Stomach (tissue), 8 donors: ENCODE measurements at regions not wholly inside any gene's neighbourhood (a gene's known extent, or its start where the extent isn't known, plus 50 kb on each side); places are given as distances from the start of the nearest gene placed in this dataset.
"Not testable (repeated sequence)": the region's sequence is repeated elsewhere in the genome, so short reads cannot be mapped to it uniquely, and the experiment has no call there.

Experiments used
- DNase-seq, 2 donors: peaks; one replicate each; pipeline versions ENCODE4 v3.0.0 to v3.0.0-alpha.2; 2013 to 2019
- H3K27ac ChIP-seq, 5 donors: fragments of 200-600 bp in 4 of 5; sonication (generic) in 4 of 5; one replicate each; pipeline ENCODE4 v1.5.1; 2013 to 2019; ENCODE audit warnings: mild to moderate bottlenecking in 1 of 5, moderate library complexity in 1 of 5
- H3K27me3 ChIP-seq, 3 donors: fragments of 200-600 bp; sonication (generic); one replicate each; pipeline ENCODE4 v1.5.1; 2017 to 2019; ENCODE audit warnings: mixed run types in 1 of 3
- H3K36me3 ChIP-seq, 4 donors: fragments of 200-600 bp; sonication (generic); 1 replicate in 3 of 4; 2 replicates in 1 of 4; pipeline ENCODE4 v1.5.1; 2016 to 2019
- H3K4me1 ChIP-seq, 4 donors: fragments of 200-600 bp; sonication (generic); one replicate each; pipeline ENCODE4 v1.5.1; 2016 to 2019
- H3K4me3 ChIP-seq, 4 donors: fragments of 200-600 bp; sonication (generic) in 3 of 4; one replicate each; pipeline ENCODE4 v1.5.1; 2016 to 2019; ENCODE audit warnings: mild to moderate bottlenecking in 1 of 4
- H3K9me3 ChIP-seq, 4 donors: fragments of 200-600 bp; sonication (generic); one replicate each; pipeline ENCODE4 v1.5.1; 2016 to 2019
- EP300 ChIP-seq: sonication (generic); formaldehyde crosslinking; IDR thresholded peaks from one replicate; pipeline ENCODE4 v1.6.1; 2017; ENCODE audit warnings: antibody characterized with exemption
- POLR2A ChIP-seq, 4 donors: fragments of 450-650 bp; IDR thresholded peaks; one replicate each; pipeline ENCODE4 v1.6.1; 2016; ENCODE audit warnings: antibody characterized with exemption in 4 of 4, control low read depth in 2 of 4, mild to moderate bottlenecking in 1 of 4, moderate library complexity in 1 of 4
- POLR2AphosphoS5 ChIP-seq, 3 donors: sonication (generic); formaldehyde crosslinking; IDR thresholded peaks; one replicate each; pipeline ENCODE4 v1.6.1; 2016; ENCODE audit warnings: antibody characterized with exemption in 3 of 3
- WGBS, 5 donors: extraction: QIAGEN DNeasy Blood & Tissue Kit in 3 of 5; methylation state at CpG; one replicate each; pipeline versions ENCODE4 v1.1.5 to v1.1.7; 2013 to 2018; 5-methylcytosine and 5-hydroxymethylcytosine counted together
- intact Hi-C: fragments of 100-400 bp; cut with DNase I; formaldehyde crosslinking; loops from one replicate; pipeline ENCODE4 v1.15.1; 2023; ENCODE audit warnings: low total_unique reads
- TF ChIP-seq, protein P1 (sequence below), 7 experiments: fragments of 450-650 bp in 4 of 7; fragments of 200-600 bp in 3 of 7; sonication (generic) in 3 of 7; IDR thresholded peaks; one replicate each; pipeline ENCODE4 v1.5.1; 2016 to 2019; ENCODE audit warnings: antibody characterized with exemption in 7 of 7, control low read depth in 2 of 7, mild to moderate bottlenecking in 1 of 7
- donor health status: healthy with polysubstance abuse.
- donor health status: Bipolar disorder and iron deficiency.
- donor health status: healthy.

DNA sequence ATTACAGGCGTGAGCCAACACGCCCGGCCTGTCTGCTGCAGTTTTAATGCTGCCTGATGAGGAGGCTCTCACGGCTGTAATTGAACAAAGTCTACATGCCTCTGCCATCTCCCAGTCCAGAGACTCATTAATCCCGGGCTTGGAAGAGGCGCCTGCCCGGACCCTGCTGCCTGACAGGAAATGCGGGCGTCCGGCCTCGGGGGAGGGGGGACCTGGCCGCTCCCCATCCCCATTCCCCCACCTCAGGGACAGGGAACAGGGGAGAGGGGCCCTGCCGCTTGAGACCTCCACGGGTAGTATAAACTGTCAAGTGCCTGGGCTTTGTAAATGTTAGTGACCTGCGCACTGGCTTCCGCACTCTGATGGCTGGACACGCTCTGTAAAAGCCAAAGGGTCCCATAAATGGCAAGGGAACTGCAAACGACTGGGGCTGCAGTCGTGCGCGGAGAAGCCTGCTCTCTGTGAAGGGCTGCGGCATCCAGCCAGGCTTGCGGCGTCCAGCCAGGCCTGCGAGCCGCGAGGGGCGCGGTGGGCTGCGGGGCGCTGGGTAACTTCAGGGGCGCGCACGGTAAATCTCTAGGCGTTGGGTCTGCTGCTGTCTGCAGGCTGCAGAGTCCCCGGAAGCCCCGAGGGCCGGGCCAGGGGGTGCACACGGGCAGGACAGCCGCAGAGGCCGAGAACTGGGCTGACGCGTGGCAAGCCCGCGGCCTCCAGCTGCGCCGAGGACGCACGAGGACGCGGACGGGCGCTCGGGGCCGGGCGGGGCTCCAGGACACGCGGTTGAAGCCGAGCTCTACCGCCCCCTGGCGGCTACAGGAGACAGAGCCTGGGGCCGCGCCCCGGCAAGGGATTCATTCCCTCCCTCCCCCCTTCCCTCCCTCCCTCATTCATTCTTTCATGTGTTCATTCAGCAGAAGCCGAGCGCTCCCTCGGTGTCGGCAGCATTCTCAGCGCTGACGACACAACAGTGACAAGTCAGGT, 78.4 kb downstream of the KCNJ18 start:
- H3K9me3 ChIP-seq, H3K4me3 ChIP-seq, H3K27me3 ChIP-seq, H3K36me3 ChIP-seq, DNase-seq, intact Hi-C loops, H3K4me1 ChIP-seq: not testable (repeated sequence)
- WGBS, 5 donors, result 21 to 56% (median 26%) methylated on average over 7 to 35 of the region's 70 CpGs
- H3K27ac ChIP-seq, result peak overlapping the region in 1 of 5 donors; percentile 34

DNA sequence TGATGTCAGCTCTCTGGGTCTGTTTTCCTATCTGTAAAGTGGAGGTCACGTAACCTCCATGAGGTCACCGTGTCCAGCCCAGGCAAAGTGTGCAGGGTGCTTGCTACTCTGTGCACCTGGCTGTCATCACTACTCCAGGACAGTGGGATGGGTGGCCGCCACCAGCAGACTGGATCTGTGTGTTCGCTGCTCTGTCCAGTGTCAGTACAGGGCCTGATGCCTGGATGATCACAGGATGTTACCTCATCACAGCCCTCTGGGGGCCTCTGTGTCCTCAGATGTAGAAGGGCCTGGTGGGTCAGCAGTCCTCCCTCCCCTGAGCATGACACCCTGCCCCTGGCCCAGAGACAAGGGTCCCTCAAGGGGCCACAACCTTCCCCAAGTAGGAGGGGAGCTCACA, 80.0 kb downstream of the KCNJ18 start:
- WGBS, 5 donors, result 63 to 71% (median 69%) methylated on average over 4 of the region's 4 CpGs; no CpG with 5 or more reads in 1 of the 5 donors
- Histone ChIP-seq H3K4me3 (no peak overlapping the region), H3K27ac (no peak overlapping the region), H3K36me3 (no peaks in the 10 kb centered on the region), H3K9me3 (no peaks in the 10 kb centered on the region), H3K4me1 (no peaks in the 10 kb centered on the region), H3K27me3 (peaks cover 0 to 5% (median 0%) of the 10 kb centered on the region in 3 donors)
- no peak for TF ChIP-seq POLR2A (IDR thresholded peaks at IDR 0.05)
- TF ChIP-seq POLR2AphosphoS5 (IDR thresholded peaks at IDR 0.05), result no peak
- TF ChIP-seq EP300, result no peak
- TF ChIP-seq, protein P1, sequence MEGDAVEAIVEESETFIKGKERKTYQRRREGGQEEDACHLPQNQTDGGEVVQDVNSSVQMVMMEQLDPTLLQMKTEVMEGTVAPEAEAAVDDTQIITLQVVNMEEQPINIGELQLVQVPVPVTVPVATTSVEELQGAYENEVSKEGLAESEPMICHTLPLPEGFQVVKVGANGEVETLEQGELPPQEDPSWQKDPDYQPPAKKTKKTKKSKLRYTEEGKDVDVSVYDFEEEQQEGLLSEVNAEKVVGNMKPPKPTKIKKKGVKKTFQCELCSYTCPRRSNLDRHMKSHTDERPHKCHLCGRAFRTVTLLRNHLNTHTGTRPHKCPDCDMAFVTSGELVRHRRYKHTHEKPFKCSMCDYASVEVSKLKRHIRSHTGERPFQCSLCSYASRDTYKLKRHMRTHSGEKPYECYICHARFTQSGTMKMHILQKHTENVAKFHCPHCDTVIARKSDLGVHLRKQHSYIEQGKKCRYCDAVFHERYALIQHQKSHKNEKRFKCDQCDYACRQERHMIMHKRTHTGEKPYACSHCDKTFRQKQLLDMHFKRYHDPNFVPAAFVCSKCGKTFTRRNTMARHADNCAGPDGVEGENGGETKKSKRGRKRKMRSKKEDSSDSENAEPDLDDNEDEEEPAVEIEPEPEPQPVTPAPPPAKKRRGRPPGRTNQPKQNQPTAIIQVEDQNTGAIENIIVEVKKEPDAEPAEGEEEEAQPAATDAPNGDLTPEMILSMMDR (IDR thresholded peaks at IDR 0.05), result no peak
- intact Hi-C loops, result no loop called here
- no peak for DNase-seq

DNA sequence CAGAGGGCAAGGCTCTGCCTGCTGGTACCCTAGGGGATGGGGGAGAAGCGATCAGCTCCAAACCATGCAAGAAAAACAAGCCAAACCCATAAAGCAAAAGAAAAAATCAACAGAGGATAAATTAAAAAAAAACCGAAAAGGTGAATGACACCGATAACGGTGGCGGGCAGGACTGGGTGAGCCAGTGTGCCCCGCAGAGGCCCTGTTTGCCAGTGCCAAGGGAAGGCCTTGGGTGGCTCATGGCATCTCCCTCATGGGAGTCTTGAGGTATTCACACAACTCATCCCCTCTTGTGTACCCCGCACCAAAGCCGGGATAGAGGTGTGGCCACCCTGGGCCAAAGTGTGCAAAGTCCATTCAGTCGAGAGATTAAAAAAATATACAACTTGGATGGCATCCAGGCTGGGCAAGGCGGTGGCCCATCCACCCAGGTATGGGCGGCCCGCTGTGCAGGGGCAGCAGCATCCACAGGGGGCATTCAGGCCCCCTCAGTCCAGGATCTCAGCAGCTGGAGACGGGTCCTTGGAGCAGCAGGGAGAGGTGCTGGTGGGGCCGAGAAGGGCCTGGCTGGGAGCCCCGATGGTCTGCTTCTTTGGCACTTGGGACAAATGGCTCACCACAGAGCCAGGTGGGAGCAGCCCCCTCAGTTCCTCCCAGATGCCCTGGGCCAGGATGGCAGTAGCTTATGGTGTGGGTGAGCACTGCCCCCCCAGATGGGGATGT, 80.8 kb downstream of the KCNJ18 start:
- H3K4me3 ChIP-seq, H3K4me1 ChIP-seq, H3K27ac ChIP-seq, H3K36me3 ChIP-seq, intact Hi-C loops, H3K27me3 ChIP-seq, DNase-seq, H3K9me3 ChIP-seq: not testable (repeated sequence)
- 74 to 82% (median 76%) methylated on average over 14 to 15 of the region's 15 CpGs for WGBS, 5 donors

DNA sequence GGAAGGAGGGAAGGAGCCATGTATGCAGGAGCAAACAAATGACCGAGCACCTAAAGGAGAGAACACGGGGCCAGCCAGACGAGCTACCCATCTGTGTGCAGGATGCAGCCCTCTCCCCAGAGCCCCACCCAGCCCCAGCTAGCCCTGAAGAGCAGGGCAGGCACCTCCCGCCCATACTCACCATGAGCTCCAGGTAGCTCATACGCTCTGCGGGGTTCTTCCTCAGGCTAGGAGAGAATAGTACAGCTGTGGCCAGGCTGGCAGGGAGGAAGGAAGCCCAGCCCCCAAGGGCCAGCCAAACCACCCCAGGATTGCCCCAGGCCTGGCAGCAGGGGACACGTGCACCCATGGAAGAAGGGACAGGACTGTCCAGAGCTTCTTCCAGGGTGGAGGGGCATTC, 81.9 kb downstream of the KCNJ18 start:
- Histone ChIP-seq H3K36me3 (no peaks in the 10 kb centered on the region), H3K27me3 (peaks cover 0 to 5% (median 0%) of the 10 kb centered on the region in 3 donors), H3K9me3 (peaks cover 0 to 7% (median 2%) of the 10 kb centered on the region in 4 donors), H3K4me1 (no peaks in the 10 kb centered on the region), H3K4me3 (no peak overlapping the region), H3K27ac (no peak overlapping the region)
- TF ChIP-seq POLR2A (IDR thresholded peaks at IDR 0.05) (no peak), EP300 (no peak), POLR2AphosphoS5 (IDR thresholded peaks at IDR 0.05) (no peak)
- TF ChIP-seq, protein P1 (IDR thresholded peaks at IDR 0.05), result no peak
- DNase-seq, result no peak
- 70 to 88% (median 77%) methylated on average over 4 to 7 of the region's 7 CpGs for WGBS, 5 donors
- intact Hi-C loops, result no loop called here

DNA sequence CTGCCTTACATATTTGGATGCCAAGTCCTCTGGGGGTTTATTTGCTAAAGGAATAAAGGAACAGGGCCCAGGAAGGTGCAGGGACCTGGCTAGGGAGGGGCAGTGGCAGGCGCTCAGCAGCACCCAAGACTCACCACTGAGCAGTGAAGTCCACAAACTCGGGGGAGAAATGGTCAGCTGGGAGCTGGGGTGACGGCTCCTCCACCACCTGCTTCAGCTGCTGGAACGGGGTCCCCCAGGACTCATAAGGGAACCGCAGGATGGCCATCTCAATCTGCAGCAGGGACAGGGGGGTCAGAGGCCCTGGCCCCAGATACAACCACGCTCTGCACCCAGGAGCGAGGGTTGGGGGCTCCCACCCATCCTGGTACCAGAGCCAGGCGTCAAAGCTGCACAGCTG, 83.2 kb downstream of the KCNJ18 start:
- intact Hi-C loops, DNase-seq, H3K36me3 ChIP-seq, H3K4me3 ChIP-seq, H3K27me3 ChIP-seq, H3K27ac ChIP-seq, H3K9me3 ChIP-seq, H3K4me1 ChIP-seq: not testable (repeated sequence)
- 45 to 78% (median 65%) methylated on average over 4 to 8 of the region's 8 CpGs for WGBS, 5 donors

DNA sequence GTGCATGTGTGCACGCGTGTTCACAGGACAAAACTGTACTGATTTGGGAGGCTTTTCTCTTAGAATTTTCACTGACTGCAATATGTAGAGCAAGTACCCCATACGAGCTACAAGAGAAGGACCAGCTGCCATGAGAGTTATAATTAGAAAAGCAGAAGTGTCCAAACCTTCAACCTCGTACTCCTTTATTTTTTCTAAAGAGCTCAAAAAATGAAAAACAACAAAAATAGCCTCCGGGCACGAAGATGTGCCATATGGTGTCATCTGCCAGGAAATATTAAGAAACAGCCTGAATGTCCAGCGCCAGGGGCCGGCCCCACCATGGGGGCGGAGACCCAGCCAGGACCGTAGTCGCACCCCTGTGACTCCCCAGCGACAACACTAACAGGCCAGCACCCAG, 84.6 kb downstream of the KCNJ18 start:
- WGBS, 5 donors, result 82 to 91% (median 85%) methylated on average over 10 to 12 of the region's 12 CpGs

DNA sequence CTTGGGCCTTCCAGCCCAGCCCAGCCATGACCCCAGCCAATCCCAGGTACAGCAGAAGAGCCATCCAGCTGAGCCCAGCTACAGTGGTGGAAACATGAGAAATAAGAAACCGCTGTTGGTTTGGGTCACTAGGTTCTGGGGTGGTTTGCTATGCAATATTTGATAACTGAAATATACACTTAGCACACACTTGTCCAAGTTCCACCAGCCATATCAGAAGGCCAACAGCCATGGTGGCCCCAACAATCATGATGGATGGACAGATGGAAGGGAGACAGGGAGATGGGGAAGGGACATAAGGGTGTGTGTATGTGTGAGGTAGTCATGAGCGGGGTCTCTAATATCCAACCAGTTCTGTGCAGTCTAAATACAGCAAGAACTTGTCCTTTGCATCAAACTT, 86.5 kb downstream of the KCNJ18 start:
- H3K36me3 ChIP-seq, H3K27me3 ChIP-seq, H3K27ac ChIP-seq, H3K4me3 ChIP-seq, H3K4me1 ChIP-seq, DNase-seq, H3K9me3 ChIP-seq, intact Hi-C loops: not testable (repeated sequence)
- 61 to 85% (median 65%) methylated on average over 2 of the region's 2 CpGs for WGBS, 5 donors

More for the DNA sequence above, 84.6 kb downstream of the KCNJ18 start:
- H3K4me3 ChIP-seq, H3K4me1 ChIP-seq, H3K36me3 ChIP-seq, H3K27me3 ChIP-seq, H3K27ac ChIP-seq, H3K9me3 ChIP-seq, intact Hi-C loops, DNase-seq: not testable (repeated sequence)

DNA sequence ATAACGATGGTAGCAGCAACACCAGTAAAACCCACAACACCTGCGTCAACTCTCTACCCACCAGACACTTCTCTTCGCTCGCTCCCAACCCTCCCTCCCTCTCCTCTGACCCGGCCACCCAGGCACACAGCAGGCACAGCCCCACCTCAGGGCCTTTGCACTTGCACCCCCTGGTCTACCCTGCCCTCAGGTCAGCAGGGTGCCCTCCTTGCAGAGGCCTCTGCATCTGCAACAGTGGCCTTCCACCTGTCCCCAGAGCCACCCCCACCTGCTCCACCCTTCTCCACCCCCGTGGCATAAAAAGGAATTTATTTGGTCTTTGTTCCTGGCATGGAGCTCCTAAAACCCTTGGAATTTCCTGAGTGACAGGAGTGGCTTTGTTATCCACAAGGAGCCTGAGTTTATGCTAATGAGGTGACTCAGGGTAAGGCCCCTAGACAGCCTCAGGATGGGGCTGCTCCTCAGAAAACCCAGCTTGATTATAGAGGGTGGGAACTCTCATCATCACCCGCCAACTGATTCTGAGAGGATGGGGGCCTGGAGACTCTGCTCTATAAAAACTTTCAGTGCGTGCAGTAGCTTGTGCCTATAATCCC, 88.1 kb downstream of the KCNJ18 start:
- intact Hi-C loops, result not testable (repeated sequence)

More for the DNA sequence above, 88.1 kb downstream of the KCNJ18 start:
- DNase-seq, H3K27me3 ChIP-seq, H3K9me3 ChIP-seq, H3K4me1 ChIP-seq, H3K4me3 ChIP-seq, H3K36me3 ChIP-seq, H3K27ac ChIP-seq: not testable (repeated sequence)
- 55 to 85% (median 67%) methylated on average over 3 to 7 of the region's 8 CpGs for WGBS, 5 donors
